BLaER1 (cell line): ENCODE measurements at regions not wholly inside any gene's neighbourhood (a gene's known extent, or its start where the extent isn't known, plus 50 kb on each side); places are given as distances from the start of the nearest gene placed in this dataset.

Experiments used
- H3K27ac ChIP-seq: shearing (Covaris generic); formaldehyde crosslinking; 2 replicates; pipeline ENCODE4 v1.8.1; 2022
- H3K27me3 ChIP-seq: shearing (Covaris generic); formaldehyde crosslinking; 2 replicates; pipeline ENCODE4 v1.8.1; 2022
- H3K36me3 ChIP-seq: shearing (Covaris generic); formaldehyde crosslinking; 2 replicates; pipeline ENCODE4 v1.8.1; 2022
- H3K4me1 ChIP-seq: shearing (Covaris generic); formaldehyde crosslinking; 2 replicates; pipeline ENCODE4 v1.8.1; 2022
- H3K4me2 ChIP-seq: shearing (Covaris generic); formaldehyde crosslinking; 2 replicates; pipeline ENCODE4 v1.8.1; 2022
- H3K4me3 ChIP-seq: shearing (Covaris generic); formaldehyde crosslinking; 2 replicates; pipeline ENCODE4 v1.8.1; 2022
- H3K9ac ChIP-seq: shearing (Covaris generic); formaldehyde crosslinking; 2 replicates; pipeline ENCODE4 v1.8.1; 2022
- H3K9me3 ChIP-seq: shearing (Covaris generic); formaldehyde crosslinking; 2 replicates; pipeline ENCODE4 v1.8.1; 2022
- H4K20me1 ChIP-seq: shearing (Covaris generic); formaldehyde crosslinking; 2 replicates; pipeline ENCODE4 v1.8.1; 2022
- Cebpa-rat ChIP-seq: shearing (Covaris generic); IDR thresholded peaks from 2 replicates; pipeline ENCODE4 v1.8.1; 2022

DNA sequence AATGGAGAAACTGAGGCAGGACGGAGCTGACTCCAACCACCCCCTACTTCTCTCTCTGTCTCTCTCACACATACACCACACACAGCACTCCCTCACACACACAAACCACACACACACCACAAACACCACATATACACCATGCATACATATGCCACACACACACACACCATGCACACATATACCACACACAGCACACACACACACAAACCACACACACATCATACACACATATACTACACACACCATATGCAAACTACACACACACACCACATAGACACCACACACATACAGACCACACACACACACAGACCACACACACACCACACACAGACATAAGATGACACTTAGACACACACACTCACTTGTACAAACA lies 94.3 kb downstream of the RIPK4 start:
- H3K9me3 ChIP-seq: no peaks in the 10 kb centered on the region
- H3K36me3 ChIP-seq: no peaks in the 10 kb centered on the region
- no peak overlapping the region for H3K4me3 ChIP-seq
- no peaks in the 10 kb centered on the region for H4K20me1 ChIP-seq
- no peak for TF ChIP-seq Cebpa-rat
- no peaks in the 10 kb centered on the region for H3K27me3 ChIP-seq
- peaks cover 33% of the 10 kb centered on the region for H3K4me1 ChIP-seq
- no peak overlapping the region for H3K27ac ChIP-seq
- H3K4me2 ChIP-seq: peak overlapping the region; percentile 67
- no peak overlapping the region for H3K9ac ChIP-seq

- Histone ChIP-seq H3K9me3 (no peaks in the 10 kb centered on the region), H3K4me1 (peaks cover 38% of the 10 kb centered on the region), H3K4me3 (no peak overlapping the region), H3K9ac (no peak overlapping the region), H3K27ac (no peak overlapping the region), H3K27me3 (no peaks in the 10 kb centered on the region), H3K4me2 (peak overlapping the region; percentile 67), H4K20me1 (no peaks in the 10 kb centered on the region), H3K36me3 (no peaks in the 10 kb centered on the region)
- no peak for TF ChIP-seq Cebpa-rat
These were observed 94.9 kb downstream of the RIPK4 start for GRCh38 chr21:41671859-41672542.

GRCh38 chr21:41671212-41671762 lies 95.6 kb downstream of the RIPK4 start:
- Histone ChIP-seq H3K4me3 (no peak overlapping the region), H3K27ac (no peak overlapping the region), H3K9me3 (no peaks in the 10 kb centered on the region), H3K27me3 (no peaks in the 10 kb centered on the region), H4K20me1 (no peaks in the 10 kb centered on the region), H3K36me3 (no peaks in the 10 kb centered on the region), H3K4me2 (peak overlapping the region; percentile 67), H3K9ac (no peak overlapping the region), H3K4me1 (peaks cover 44% of the 10 kb centered on the region)
- TF ChIP-seq Cebpa-rat: no peak

DNA sequence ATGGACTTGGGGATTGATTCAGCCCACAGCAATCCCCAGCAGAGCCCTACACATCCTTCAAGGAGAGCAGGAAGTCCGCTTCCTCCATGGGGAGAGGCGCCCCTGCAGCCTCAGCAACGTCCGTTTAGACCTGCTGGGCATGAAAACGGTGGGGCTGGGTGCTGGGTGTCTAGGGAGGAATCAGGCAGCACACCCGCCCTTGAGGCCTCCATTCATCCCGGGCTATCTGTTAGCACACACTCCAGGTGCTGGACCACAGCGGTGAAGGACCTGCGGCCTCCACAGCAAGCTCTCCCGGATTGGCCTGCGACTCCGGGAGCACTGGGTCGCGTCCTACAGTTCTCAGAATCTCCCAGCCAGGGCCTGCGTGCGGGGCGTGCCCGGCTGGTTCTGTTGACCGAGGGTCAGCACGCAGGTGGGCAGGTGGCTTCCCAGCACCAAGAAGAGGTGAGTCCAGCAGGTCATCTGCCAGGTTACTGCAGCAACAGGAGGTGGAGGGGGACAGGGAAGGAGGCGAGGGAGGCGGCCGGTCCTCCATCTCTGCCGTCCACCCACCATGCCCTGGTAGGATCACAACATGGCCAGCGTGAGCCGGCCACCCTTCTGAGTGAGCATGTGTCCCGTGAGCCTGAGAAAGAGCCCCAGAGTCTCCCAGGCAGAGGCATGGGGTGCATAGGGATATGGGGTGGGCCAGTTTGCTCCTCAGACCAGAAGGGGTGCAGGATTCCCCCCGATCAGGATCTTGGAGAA lies 96.6 kb downstream of the RIPK4 start:
- H3K4me1 ChIP-seq: peaks cover 44% of the 10 kb centered on the region
- H3K27me3 ChIP-seq: no peaks in the 10 kb centered on the region
- H3K9ac ChIP-seq: no peak overlapping the region
- no peak for TF ChIP-seq Cebpa-rat
- H3K4me3 ChIP-seq: no peak overlapping the region
- H3K27ac ChIP-seq: no peak overlapping the region
- H3K9me3 ChIP-seq: no peaks in the 10 kb centered on the region
- H3K36me3 ChIP-seq: no peaks in the 10 kb centered on the region
- peak overlapping the region; percentile 51 for H3K4me2 ChIP-seq
- H4K20me1 ChIP-seq: no peaks in the 10 kb centered on the region

GRCh38 chr21:41669533-41669830 lies 97.4 kb downstream of the RIPK4 start:
- Histone ChIP-seq H3K27me3 (no peaks in the 10 kb centered on the region), H3K36me3 (no peaks in the 10 kb centered on the region), H4K20me1 (no peaks in the 10 kb centered on the region), H3K9me3 (no peaks in the 10 kb centered on the region), H3K9ac (no peak overlapping the region), H3K27ac (no peak overlapping the region), H3K4me1 (peaks cover 44% of the 10 kb centered on the region), H3K4me3 (no peak overlapping the region), H3K4me2 (peak overlapping the region; percentile 51)
- TF ChIP-seq Cebpa-rat: no peak

GRCh38 chr21:41668686-41669532 lies 97.9 kb downstream of the RIPK4 start:
- Histone ChIP-seq H3K4me1 (peaks cover 44% of the 10 kb centered on the region), H4K20me1 (no peaks in the 10 kb centered on the region), H3K4me2 (peak overlapping the region; percentile 51), H3K4me3 (no peak overlapping the region), H3K27me3 (no peaks in the 10 kb centered on the region), H3K27ac (no peak overlapping the region), H3K9me3 (no peaks in the 10 kb centered on the region), H3K36me3 (no peaks in the 10 kb centered on the region), H3K9ac (no peak overlapping the region)
- no peak for TF ChIP-seq Cebpa-rat

GRCh38 chr21:41668051-41668541 lies 98.8 kb downstream of the RIPK4 start:
- H3K4me3 ChIP-seq: no peak overlapping the region
- no peak for TF ChIP-seq Cebpa-rat
- H3K27me3 ChIP-seq: no peaks in the 10 kb centered on the region
- H3K9ac ChIP-seq: no peak overlapping the region
- peaks cover 44% of the 10 kb centered on the region for H3K4me1 ChIP-seq
- no peaks in the 10 kb centered on the region for H3K9me3 ChIP-seq
- no peak overlapping the region for H3K27ac ChIP-seq
- H3K36me3 ChIP-seq: no peaks in the 10 kb centered on the region
- no peaks in the 10 kb centered on the region for H4K20me1 ChIP-seq
- H3K4me2 ChIP-seq: no peak overlapping the region

GRCh38 chr21:41667136-41667535 lies 99.7 kb downstream of the RIPK4 start:
- Histone ChIP-seq H3K27ac (no peak overlapping the region), H3K4me2 (peak overlapping the region; percentile 48), H3K27me3 (no peaks in the 10 kb centered on the region), H3K9me3 (no peaks in the 10 kb centered on the region), H4K20me1 (no peaks in the 10 kb centered on the region), H3K9ac (no peak overlapping the region), H3K36me3 (no peaks in the 10 kb centered on the region), H3K4me1 (peaks cover 40% of the 10 kb centered on the region), H3K4me3 (no peak overlapping the region)
- no peak for TF ChIP-seq Cebpa-rat

DNA sequence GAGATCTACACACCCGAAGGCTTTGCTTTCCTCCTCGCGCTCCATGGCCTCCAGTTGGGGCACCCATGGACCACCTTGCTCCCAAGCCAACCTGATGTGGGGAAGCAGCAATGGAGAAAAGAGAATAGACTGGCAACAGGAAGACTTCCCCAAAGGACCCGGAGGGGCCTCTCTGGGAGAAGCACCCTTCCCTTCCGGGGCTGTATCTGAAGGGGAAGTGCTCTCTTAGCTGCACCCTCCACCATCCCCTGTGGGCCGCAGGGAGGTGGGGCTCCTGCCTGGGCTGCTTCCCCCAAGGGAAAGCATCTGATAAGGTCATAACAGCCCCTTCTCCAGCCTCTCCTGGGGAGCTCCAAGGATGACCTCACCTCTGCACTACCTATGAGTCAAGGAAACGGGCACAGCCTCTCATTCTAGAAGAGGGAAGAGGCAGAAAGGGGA lies 100.2 kb downstream of the RIPK4 start:
- TF ChIP-seq Cebpa-rat: no peak
- Histone ChIP-seq H3K27me3 (no peaks in the 10 kb centered on the region), H3K4me2 (peak overlapping the region; percentile 48), H3K4me1 (peaks cover 35% of the 10 kb centered on the region), H3K9ac (no peak overlapping the region), H3K27ac (no peak overlapping the region), H3K9me3 (no peaks in the 10 kb centered on the region), H4K20me1 (no peaks in the 10 kb centered on the region), H3K4me3 (no peak overlapping the region), H3K36me3 (no peaks in the 10 kb centered on the region)
